ENCODE measurements at regions not wholly inside any gene's neighbourhood (a gene's known extent, or its start where the extent isn't known, plus 50 kb on each side); places are given as distances from the start of the nearest gene placed in this dataset.

- Histone ChIP-seq H3K36me3 (no peaks in the 10 kb centered on the region), H3K27me3 (no peaks in the 10 kb centered on the region), H3K9me3 (no peaks in the 10 kb centered on the region), H3K4me1 (peaks cover 0 to 36% (median 17%) of the 10 kb centered on the region in 4 donors), H3K4me3 (no peak overlapping the region), H3K27ac (no peak overlapping the region)
- DNase-seq, result no peak
- no peak for TF ChIP-seq EP300 (IDR thresholded peaks at IDR 0.05)
- no peak for TF ChIP-seq POLR2A (IDR thresholded peaks at IDR 0.05)
- TF ChIP-seq CTCF (IDR thresholded peaks at IDR 0.05), result no peak
- TF ChIP-seq POLR2AphosphoS5 (IDR thresholded peaks at IDR 0.05), result no peak
- 94% methylated on average over 1 of the region's 1 CpG for WGBS, 2 donors
- intact Hi-C loops (cut with DNase I), result no loop called here
Observed at GRCh38 chr12:19893514-19893913, 454.2 kb downstream of the AEBP2 start.

- H3K4me3 ChIP-seq, result no peak overlapping the region
- no peak for DNase-seq
- 60 to 66% methylated on average over 1 of the region's 1 CpG for WGBS, 2 donors
- peaks cover 0 to 36% (median 17%) of the 10 kb centered on the region in 4 donors for H3K4me1 ChIP-seq
- H3K27me3 ChIP-seq, result no peaks in the 10 kb centered on the region
- H3K9me3 ChIP-seq, result no peaks in the 10 kb centered on the region
- no peak for TF ChIP-seq POLR2A (IDR thresholded peaks at IDR 0.05)
- no peak for TF ChIP-seq CTCF (IDR thresholded peaks at IDR 0.05)
- no peak for TF ChIP-seq EP300 (IDR thresholded peaks at IDR 0.05)
- TF ChIP-seq POLR2AphosphoS5 (IDR thresholded peaks at IDR 0.05), result no peak
- H3K36me3 ChIP-seq, result no peaks in the 10 kb centered on the region
- intact Hi-C loops (cut with DNase I), result no loop called here
- no peak overlapping the region for H3K27ac ChIP-seq
Observed at GRCh38 chr12:19894050-19894449, 454.8 kb downstream of the AEBP2 start.

DNA sequence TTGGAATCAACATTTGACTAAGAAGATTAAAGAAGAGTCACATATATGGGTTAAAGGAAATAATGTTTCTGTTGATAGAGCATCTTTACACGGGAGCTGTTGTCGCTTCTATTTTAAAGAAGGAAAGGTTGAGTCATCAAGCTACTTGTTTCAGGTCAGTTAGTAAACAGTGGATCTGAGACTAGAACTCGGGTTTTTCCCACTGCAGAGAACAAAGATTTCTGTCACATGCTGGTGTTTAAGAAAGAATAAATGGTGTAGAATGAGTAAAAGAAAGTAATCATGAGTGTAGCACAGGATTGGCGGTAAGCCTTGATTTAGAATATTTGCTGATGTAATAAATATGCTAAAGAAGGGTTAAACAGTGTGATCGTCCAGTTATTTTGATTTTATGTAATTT is 455.5 kb downstream of the AEBP2 start:
- no peaks in the 10 kb centered on the region for H3K9me3 ChIP-seq
- intact Hi-C loops (cut with DNase I), result no loop called here
- DNase-seq, result no peak

DNA sequence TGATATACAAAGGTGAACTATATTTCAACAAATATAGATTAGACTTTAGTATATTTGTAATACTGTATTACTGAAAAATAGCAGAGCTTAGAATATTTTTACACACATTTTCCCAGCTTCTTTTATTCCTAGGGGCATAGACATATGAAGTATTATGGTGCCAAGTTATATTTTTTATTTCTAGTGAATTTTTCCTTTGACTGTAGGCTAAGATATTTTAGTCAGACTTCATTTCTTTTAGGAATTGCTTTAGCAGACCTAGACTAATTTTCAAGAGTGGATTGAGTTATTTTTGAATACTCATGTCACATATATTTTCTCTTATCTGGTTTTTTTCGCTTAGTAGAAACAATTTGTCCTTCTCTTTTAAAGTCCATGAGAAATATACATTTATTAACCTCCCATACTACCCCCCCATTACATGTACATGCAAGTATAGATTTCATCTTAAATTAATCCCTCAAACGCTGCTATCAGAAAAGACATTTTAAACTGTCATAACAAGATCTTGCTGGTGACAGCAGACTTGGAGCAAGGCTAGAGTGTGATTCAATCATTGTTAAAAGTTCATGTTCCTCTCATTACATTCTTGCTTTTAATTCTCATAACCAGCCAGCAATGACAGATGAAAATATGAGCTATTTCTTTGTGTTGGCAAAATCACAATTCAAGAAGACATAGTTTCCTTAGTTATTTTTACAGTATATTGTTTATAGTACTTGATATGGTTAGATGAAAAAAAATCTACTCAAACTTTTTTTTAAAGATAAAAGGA is 456.1 kb downstream of the AEBP2 start:
- no peak for TF ChIP-seq CTCF (IDR thresholded peaks at IDR 0.05)
- TF ChIP-seq POLR2AphosphoS5 (IDR thresholded peaks at IDR 0.05), result no peak
- TF ChIP-seq EP300 (IDR thresholded peaks at IDR 0.05), result no peak
- TF ChIP-seq POLR2A (IDR thresholded peaks at IDR 0.05), result no peak
- Histone ChIP-seq H3K36me3 (no peaks in the 10 kb centered on the region), H3K27ac (peak overlapping the region in 1 of 4 donors; percentile 16), H3K27me3 (no peaks in the 10 kb centered on the region), H3K4me3 (no peak overlapping the region), H3K4me1 (peaks cover 0 to 36% (median 17%) of the 10 kb centered on the region in 4 donors), H3K9me3 (no peaks in the 10 kb centered on the region)
- WGBS, 2 donors, result 84% methylated on average over 2 of the region's 2 CpGs
- DNase-seq, result no peak
- intact Hi-C loops (cut with DNase I), result no loop called here

More for the DNA sequence above, 455.5 kb downstream of the AEBP2 start:
- H3K36me3 ChIP-seq, result no peaks in the 10 kb centered on the region
- WGBS, 2 donors, result 63 to 68% methylated on average over 5 of the region's 5 CpGs
- no peak overlapping the region for H3K4me3 ChIP-seq
- no peak overlapping the region for H3K27ac ChIP-seq
- TF ChIP-seq CTCF (IDR thresholded peaks at IDR 0.05) (no peak), EP300 (IDR thresholded peaks at IDR 0.05) (no peak), POLR2A (IDR thresholded peaks at IDR 0.05) (no peak), POLR2AphosphoS5 (IDR thresholded peaks at IDR 0.05) (no peak)
- peaks cover 0 to 36% (median 17%) of the 10 kb centered on the region in 4 donors for H3K4me1 ChIP-seq
- no peaks in the 10 kb centered on the region for H3K27me3 ChIP-seq

Measured in sigmoid colon (tissue), 6 donors.